Nephron (organoid): ENCODE measurements at regions not wholly inside any gene's neighbourhood (a gene's known extent, or its start where the extent isn't known, plus 50 kb on each side); places are given as distances from the start of the nearest gene placed in this dataset.

Experiments used
- H3K27ac Mint-ChIP-seq, 3 experiments: 2 replicates each; pipeline ENCODE4 v1.8.0; 2020; ENCODE audit warnings: mixed read lengths in 3 of 3, mild to moderate bottlenecking in 2 of 3, moderate library complexity in 1 of 3
- H3K27me3 Mint-ChIP-seq: 2 replicates; pipeline ENCODE4 v1.8.0; 2021; ENCODE audit warnings: low read depth, mild to moderate bottlenecking, moderate library complexity, mixed read lengths
- H3K36me3 Mint-ChIP-seq: 2 replicates; pipeline ENCODE4 v1.8.0; 2020; ENCODE audit warnings: low read depth, mixed read lengths
- H3K4me1 Mint-ChIP-seq: 2 replicates; pipeline ENCODE4 v1.8.0; 2020; ENCODE audit warnings: mixed read lengths
- H3K4me3 Mint-ChIP-seq, 3 experiments: 2 replicates each; pipeline ENCODE4 v1.8.0; 2020; ENCODE audit warnings: mild to moderate bottlenecking in 3 of 3, mixed read lengths in 3 of 3, moderate library complexity in 2 of 3
- H3K9me3 Mint-ChIP-seq: 2 replicates; pipeline ENCODE4 v1.8.0; 2020; ENCODE audit warnings: mixed read lengths
- TF ChIP-seq, protein P1 (sequence below), 3 experiments: fragments of 200-600 bp; sonication (generic); IDR thresholded peaks; one replicate each; pipeline ENCODE4 v1.5.0; 2021; ENCODE audit warnings: antibody characterized with exemption in 3 of 3; ENCODE audit not compliant: unreplicated experiment in 3 of 3

DNA sequence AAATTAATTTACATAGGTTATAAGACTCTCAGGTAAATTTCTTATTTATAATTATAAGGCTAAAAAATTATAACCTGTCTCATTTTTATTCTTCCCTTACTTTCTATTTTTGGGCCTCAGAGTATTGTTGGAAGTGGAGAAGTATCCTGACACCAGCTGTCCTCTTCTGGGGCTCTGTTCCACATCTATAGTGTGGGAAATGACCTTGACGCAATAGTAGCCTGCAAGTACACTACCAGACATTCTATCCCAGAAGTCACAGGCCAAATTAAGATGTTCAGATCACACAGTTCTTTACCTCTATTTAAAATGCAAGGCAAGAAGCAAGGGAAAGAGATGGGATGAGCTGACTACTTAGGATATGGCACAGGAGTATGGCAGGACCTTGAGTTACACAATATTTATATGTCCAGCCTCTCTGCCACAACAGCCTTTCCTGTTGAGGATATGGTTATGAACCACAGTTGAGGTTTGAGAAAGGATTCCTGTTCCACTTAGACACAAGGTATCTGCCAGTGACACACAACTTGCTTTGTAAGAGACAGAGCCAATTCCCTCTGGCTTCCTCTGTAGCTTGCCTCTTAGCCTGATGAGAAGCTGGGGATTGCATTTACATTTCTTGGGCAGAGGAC lies 158.0 kb upstream of the IL12A start:
- Mint-ChIP-seq H3K4me3 (no peak overlapping the region), H3K27me3 (no peaks in the 10 kb centered on the region), H3K4me1 (peaks cover 26% of the 10 kb centered on the region), H3K27ac (peak overlapping the region in 1 of 3 experiments; percentile 12), H3K36me3 (no peaks in the 10 kb centered on the region), H3K9me3 (no peaks in the 10 kb centered on the region)
- TF ChIP-seq, protein P1, sequence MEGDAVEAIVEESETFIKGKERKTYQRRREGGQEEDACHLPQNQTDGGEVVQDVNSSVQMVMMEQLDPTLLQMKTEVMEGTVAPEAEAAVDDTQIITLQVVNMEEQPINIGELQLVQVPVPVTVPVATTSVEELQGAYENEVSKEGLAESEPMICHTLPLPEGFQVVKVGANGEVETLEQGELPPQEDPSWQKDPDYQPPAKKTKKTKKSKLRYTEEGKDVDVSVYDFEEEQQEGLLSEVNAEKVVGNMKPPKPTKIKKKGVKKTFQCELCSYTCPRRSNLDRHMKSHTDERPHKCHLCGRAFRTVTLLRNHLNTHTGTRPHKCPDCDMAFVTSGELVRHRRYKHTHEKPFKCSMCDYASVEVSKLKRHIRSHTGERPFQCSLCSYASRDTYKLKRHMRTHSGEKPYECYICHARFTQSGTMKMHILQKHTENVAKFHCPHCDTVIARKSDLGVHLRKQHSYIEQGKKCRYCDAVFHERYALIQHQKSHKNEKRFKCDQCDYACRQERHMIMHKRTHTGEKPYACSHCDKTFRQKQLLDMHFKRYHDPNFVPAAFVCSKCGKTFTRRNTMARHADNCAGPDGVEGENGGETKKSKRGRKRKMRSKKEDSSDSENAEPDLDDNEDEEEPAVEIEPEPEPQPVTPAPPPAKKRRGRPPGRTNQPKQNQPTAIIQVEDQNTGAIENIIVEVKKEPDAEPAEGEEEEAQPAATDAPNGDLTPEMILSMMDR (IDR thresholded peaks at IDR 0.05; ENCODE audit: unreplicated experiment in 3 of 3), result no peak

DNA sequence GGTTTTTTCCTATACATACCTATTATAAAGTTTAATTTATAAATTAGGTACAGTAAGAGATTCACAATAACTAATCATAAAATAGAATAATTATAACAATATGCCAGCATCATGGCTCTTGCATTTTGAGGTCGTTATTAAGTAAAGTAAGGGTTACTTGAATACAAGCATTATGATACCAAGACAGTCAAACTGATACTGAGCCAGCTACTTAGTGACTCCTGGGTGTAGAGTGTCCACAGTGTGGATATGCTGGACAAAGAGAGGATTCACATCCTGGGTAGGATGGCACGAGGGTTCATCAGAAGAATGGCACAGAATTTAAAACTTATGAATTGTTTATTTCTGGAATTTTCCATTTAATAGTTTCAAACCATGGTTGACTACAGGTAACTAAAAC lies 157.2 kb upstream of the IL12A start:
- Mint-ChIP-seq H3K4me1 (peaks cover 30% of the 10 kb centered on the region), H3K27ac (no peak overlapping the region), H3K4me3 (no peak overlapping the region), H3K27me3 (no peaks in the 10 kb centered on the region), H3K9me3 (no peaks in the 10 kb centered on the region), H3K36me3 (no peaks in the 10 kb centered on the region)
- TF ChIP-seq, protein P1 (IDR thresholded peaks at IDR 0.05; ENCODE audit: unreplicated experiment in 3 of 3), result no peak

DNA sequence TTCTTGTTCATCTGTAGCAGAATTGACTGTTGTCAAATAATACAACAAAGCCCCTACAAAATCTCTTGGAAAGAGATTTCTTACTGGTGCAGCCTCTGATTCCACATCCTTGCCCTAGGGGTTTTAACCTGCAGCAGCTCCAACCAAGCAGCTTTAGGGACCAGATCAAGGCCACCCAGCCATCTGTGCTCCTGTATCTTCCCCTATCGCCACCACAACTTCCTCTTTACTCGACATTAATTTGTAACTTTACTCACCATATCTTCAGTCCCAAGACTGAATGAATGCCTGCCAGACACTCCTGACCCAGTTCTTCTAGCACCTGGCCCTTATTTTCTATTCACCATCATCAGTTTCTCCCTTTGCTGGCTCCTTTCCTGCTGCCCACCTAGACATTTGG lies 156.6 kb upstream of the IL12A start:
- Mint-ChIP-seq H3K4me1 (peaks cover 36% of the 10 kb centered on the region), H3K27ac (no peak overlapping the region), H3K4me3 (no peak overlapping the region), H3K27me3 (no peaks in the 10 kb centered on the region), H3K9me3 (no peaks in the 10 kb centered on the region), H3K36me3 (no peaks in the 10 kb centered on the region)
- TF ChIP-seq, protein P1 (IDR thresholded peaks at IDR 0.05; ENCODE audit: unreplicated experiment in 3 of 3), result no peak

DNA sequence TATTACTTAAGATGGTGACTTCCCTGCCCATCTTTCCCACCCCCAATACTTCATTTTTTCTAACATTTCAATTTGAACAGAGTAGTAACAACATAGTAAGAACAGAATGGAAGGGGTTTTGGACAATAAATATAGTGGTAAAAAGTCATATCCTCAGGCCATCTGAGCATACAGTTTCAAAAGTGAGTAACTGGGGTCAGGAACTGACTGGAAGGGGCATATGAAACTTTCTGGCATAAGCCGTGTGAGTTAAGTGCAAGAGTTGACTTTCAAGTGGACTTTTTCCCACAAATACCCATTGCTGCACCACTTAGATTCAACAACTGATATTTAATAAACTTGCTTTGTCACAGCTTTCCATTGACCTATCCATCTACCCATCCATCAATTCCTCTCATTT lies 153.5 kb upstream of the IL12A start:
- H3K27ac Mint-ChIP-seq, result no peak overlapping the region

DNA sequence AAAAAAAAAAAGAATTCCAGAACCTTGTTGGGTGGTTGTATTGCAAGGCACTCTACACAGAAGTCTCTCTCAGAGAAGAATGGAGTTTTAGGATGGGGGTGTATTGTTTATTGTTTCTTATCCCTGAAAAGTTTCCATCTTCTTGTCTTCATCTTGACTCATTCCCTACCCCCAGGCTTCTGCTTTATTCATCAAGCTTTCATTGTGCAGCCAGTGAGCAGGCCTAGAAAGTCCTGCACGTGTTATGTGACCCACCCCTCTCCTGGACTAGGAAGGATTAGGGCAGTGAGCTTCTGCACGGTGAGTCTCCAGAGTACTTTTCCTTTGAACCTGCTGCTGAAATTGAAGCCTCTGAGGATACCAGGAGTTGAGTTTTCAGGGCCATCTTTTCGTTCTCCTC lies 150.9 kb upstream of the IL12A start:
- Mint-ChIP-seq H3K4me3 (no peak overlapping the region), H3K27ac (peak overlapping the region in 2 of 3 experiments; percentile 80 to 81), H3K36me3 (no peaks in the 10 kb centered on the region), H3K9me3 (no peaks in the 10 kb centered on the region), H3K27me3 (peaks cover 9% of the 10 kb centered on the region), H3K4me1 (peaks cover 48% of the 10 kb centered on the region)
- TF ChIP-seq, protein P1 (IDR thresholded peaks at IDR 0.05; ENCODE audit: unreplicated experiment in 3 of 3), result no peak

More for the DNA sequence above, 153.5 kb upstream of the IL12A start:
- TF ChIP-seq, protein P1 (IDR thresholded peaks at IDR 0.05; ENCODE audit: unreplicated experiment in 3 of 3), result no peak
- no peaks in the 10 kb centered on the region for H3K36me3 Mint-ChIP-seq
- H3K27me3 Mint-ChIP-seq, result peaks cover 6% of the 10 kb centered on the region
- H3K4me3 Mint-ChIP-seq, result no peak overlapping the region
- H3K9me3 Mint-ChIP-seq, result no peaks in the 10 kb centered on the region
- H3K4me1 Mint-ChIP-seq, result peaks cover 41% of the 10 kb centered on the region

DNA sequence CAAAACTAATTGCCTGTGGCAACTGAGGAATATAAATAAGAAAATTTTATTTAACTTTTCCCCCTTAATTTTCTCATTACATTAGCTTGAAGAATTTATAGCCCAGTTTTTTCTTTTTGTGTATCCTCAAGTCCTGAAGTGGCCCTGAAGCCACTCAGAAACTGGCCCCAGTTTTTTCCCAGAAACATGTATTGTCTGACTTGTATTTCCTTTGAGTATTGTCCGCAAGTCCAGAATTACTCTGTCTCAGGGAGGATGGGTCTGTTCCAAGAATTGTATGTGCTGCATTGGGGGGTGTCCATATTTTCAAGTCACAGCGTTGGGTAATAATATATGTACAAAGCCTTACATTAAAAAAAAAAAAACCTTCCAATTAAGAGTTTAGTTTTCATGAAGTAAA lies 149.7 kb upstream of the IL12A start:
- TF ChIP-seq, protein P1 (IDR thresholded peaks at IDR 0.05; ENCODE audit: unreplicated experiment in 3 of 3), result no peak
- Mint-ChIP-seq H3K27ac (peak overlapping the region in 1 of 3 experiments; percentile 38), H3K36me3 (no peaks in the 10 kb centered on the region), H3K4me1 (peaks cover 51% of the 10 kb centered on the region), H3K4me3 (peak overlapping the region; percentile 6 to 32 (median 12)), H3K9me3 (no peaks in the 10 kb centered on the region), H3K27me3 (peaks cover 9% of the 10 kb centered on the region)
